Right atrium auricular region (tissue), 2 donors: ENCODE measurements at regions not wholly inside any gene's neighbourhood (a gene's known extent, or its start where the extent isn't known, plus 50 kb on each side); places are given as distances from the start of the nearest gene placed in this dataset.
"Not testable (repeated sequence)": the region's sequence is repeated elsewhere in the genome, so short reads cannot be mapped to it uniquely, and the experiment has no call there.

Experiments
- DNase-seq: peaks from one replicate; pipeline ENCODE4 v3.0.0-alpha.2; 2019; ENCODE audit warnings: low spot score
- H3K27ac ChIP-seq, 2 donors: fragments of 200-600 bp; sonication (generic); 1 replicate in 1 of 2; 2 replicates in 1 of 2; pipeline ENCODE4 v1.5.1; 2016 to 2019
- H3K27me3 ChIP-seq, 2 donors: fragments of 200-600 bp; sonication (generic); one replicate each; pipeline versions ENCODE4 v1.5.1 to v1.6.0; 2017 to 2019
- H3K36me3 ChIP-seq: fragments of 200-600 bp; sonication (generic); one replicate; pipeline ENCODE4 v1.5.1; 2016
- H3K4me1 ChIP-seq, 2 donors: fragments of 200-600 bp; sonication (generic); one replicate each; pipeline versions ENCODE4 v1.5.1 to v1.6.0; 2017 to 2019
- H3K4me3 ChIP-seq, 2 donors: fragments of 200-600 bp; sonication (generic); 1 replicate in 1 of 2; 2 replicates in 1 of 2; pipeline ENCODE4 v1.5.1; 2017 to 2019; ENCODE audit warnings: mild to moderate bottlenecking in 1 of 2, moderate library complexity in 1 of 2
- H3K9me3 ChIP-seq, 2 donors: fragments of 200-600 bp; sonication (generic); one replicate each; pipeline ENCODE4 v1.5.1; 2019
- CTCF ChIP-seq, 2 donors: fragments of 200-600 bp; sonication (generic); IDR thresholded peaks; one replicate each; pipeline ENCODE4 v1.5.1; 2019; ENCODE audit warnings: antibody characterized with exemption in 2 of 2

- Histone ChIP-seq H3K4me3 (no peak overlapping the region), H3K4me1 (no peaks in the 10 kb centered on the region), H3K36me3 (no peaks in the 10 kb centered on the region), H3K9me3 (no peaks in the 10 kb centered on the region), H3K27me3 (no peaks in the 10 kb centered on the region), H3K27ac (no peak overlapping the region)
- DNase-seq: no peak
- no peak for TF ChIP-seq CTCF (IDR thresholded peaks at IDR 0.05)
These were observed 574.5 kb downstream of the SLCO4C1 start for GRCh38 chr5:101721543-101721942.

- DNase-seq: no peak
- Histone ChIP-seq H3K9me3 (no peaks in the 10 kb centered on the region), H3K4me3 (no peak overlapping the region), H3K27me3 (no peaks in the 10 kb centered on the region), H3K27ac (no peak overlapping the region), H3K4me1 (no peaks in the 10 kb centered on the region), H3K36me3 (no peaks in the 10 kb centered on the region)
- TF ChIP-seq CTCF (IDR thresholded peaks at IDR 0.05): no peak
These were observed 576.1 kb downstream of the SLCO4C1 start for GRCh38 chr5:101720033-101720432.

- H3K27me3 ChIP-seq: no peaks in the 10 kb centered on the region
- no peaks in the 10 kb centered on the region for H3K36me3 ChIP-seq
- H3K4me3 ChIP-seq: no peak overlapping the region
- no peaks in the 10 kb centered on the region for H3K9me3 ChIP-seq
- no peak for TF ChIP-seq CTCF (IDR thresholded peaks at IDR 0.05)
- H3K27ac ChIP-seq: no peak overlapping the region
- no peak for DNase-seq
- no peaks in the 10 kb centered on the region for H3K4me1 ChIP-seq
These were observed 578.4 kb downstream of the SLCO4C1 start for GRCh38 chr5:101717721-101718120.

- DNase-seq: no peak
- Histone ChIP-seq H3K4me1 (no peaks in the 10 kb centered on the region), H3K27ac (no peak overlapping the region), H3K36me3 (no peaks in the 10 kb centered on the region), H3K9me3 (no peaks in the 10 kb centered on the region), H3K27me3 (no peaks in the 10 kb centered on the region), H3K4me3 (no peak overlapping the region)
- TF ChIP-seq CTCF (IDR thresholded peaks at IDR 0.05): no peak
These were observed 579.1 kb downstream of the SLCO4C1 start for GRCh38 chr5:101716941-101717340.

GRCh38 chr5:101715790-101716189, 580.3 kb downstream of the SLCO4C1 start:
- not testable (repeated sequence) for H3K27me3 ChIP-seq, H3K9me3 ChIP-seq, DNase-seq, H3K4me3 ChIP-seq, H3K27ac ChIP-seq, H3K36me3 ChIP-seq, H3K4me1 ChIP-seq

- no peaks in the 10 kb centered on the region for H3K4me1 ChIP-seq
- TF ChIP-seq CTCF (IDR thresholded peaks at IDR 0.05): no peak
- no peak overlapping the region for H3K27ac ChIP-seq
- H3K9me3 ChIP-seq: no peaks in the 10 kb centered on the region
- H3K36me3 ChIP-seq: no peaks in the 10 kb centered on the region
- no peaks in the 10 kb centered on the region for H3K27me3 ChIP-seq
- H3K4me3 ChIP-seq: no peak overlapping the region
- DNase-seq: no peak
These were observed 606.8 kb downstream of the SLCO4C1 start for GRCh38 chr5:101689306-101689705.
